ENCODE measurements at regions not wholly inside any gene's neighbourhood (a gene's known extent, or its start where the extent isn't known, plus 50 kb on each side); places are given as distances from the start of the nearest gene placed in this dataset.

DNA sequence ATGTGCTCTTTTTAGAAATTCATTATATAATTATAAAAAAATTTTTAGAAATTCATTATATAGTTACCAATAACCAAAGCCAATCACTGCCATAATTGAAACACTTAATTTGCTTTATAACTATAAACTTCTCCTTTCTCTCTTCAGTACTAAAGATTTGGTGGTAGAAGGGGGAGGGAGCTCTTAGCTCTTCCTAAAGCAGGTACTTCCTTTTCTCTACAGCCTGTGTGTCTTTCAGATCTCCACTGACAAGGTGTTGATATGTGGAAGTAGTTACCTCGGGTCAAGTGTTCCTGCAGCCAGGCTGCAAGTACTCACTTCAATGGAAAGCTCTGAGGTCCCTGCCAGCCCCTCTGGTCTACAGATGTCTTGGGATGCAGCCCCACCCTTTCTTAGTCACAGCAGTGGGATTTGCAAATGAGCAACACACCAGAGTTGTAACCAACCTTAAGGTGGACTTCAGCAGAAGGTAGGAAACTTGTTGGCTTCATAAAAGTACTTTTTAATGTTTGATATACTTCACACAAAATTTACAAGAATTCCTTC lies 690.0 kb downstream of the ARHGAP15 start:
- TF ChIP-seq ZNF610 (tag by site-specific recombination; IDR thresholded peaks at IDR 0.05; ENCODE audit: borderline replicate concordance) (no peak), ZBTB21 (tag by site-specific recombination; IDR thresholded peaks at IDR 0.05) (no peak), ZNF677 (tag by site-specific recombination; IDR thresholded peaks at IDR 0.05) (no peak), ZNF426 (tag by site-specific recombination; IDR thresholded peaks at IDR 0.05) (no peak), ZNF175 (tag by site-specific recombination; IDR thresholded peaks at IDR 0.05) (no peak), ZNF174 (tag by site-specific recombination; IDR thresholded peaks at IDR 0.05) (no peak), ZNF416 (tag by site-specific recombination; IDR thresholded peaks at IDR 0.05) (no peak), ZNF785 (tag by site-specific recombination; IDR thresholded peaks at IDR 0.05) (no peak)
- TF ChIP-seq, protein P1, sequence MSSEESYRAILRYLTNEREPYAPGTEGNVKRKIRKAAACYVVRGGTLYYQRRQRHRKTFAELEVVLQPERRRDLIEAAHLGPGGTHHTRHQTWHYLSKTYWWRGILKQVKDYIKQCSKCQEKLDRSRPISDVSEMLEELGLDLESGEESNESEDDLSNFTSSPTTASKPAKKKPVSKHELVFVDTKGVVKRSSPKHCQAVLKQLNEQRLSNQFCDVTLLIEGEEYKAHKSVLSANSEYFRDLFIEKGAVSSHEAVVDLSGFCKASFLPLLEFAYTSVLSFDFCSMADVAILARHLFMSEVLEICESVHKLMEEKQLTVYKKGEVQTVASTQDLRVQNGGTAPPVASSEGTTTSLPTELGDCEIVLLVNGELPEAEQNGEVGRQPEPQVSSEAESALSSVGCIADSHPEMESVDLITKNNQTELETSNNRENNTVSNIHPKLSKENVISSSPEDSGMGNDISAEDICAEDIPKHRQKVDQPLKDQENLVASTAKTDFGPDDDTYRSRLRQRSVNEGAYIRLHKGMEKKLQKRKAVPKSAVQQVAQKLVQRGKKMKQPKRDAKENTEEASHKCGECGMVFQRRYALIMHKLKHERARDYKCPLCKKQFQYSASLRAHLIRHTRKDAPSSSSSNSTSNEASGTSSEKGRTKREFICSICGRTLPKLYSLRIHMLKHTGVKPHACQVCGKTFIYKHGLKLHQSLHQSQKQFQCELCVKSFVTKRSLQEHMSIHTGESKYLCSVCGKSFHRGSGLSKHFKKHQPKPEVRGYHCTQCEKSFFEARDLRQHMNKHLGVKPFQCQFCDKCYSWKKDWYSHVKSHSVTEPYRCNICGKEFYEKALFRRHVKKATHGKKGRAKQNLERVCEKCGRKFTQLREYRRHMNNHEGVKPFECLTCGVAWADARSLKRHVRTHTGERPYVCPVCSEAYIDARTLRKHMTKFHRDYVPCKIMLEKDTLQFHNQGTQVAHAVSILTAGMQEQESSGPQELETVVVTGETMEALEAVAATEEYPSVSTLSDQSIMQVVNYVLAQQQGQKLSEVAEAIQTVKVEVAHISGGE (tag by site-specific recombination; conservative IDR thresholded peaks at IDR 0.05; ENCODE audit: low read depth), result no peak
- H3K4me3 ChIP-seq (ENCODE audit: low read depth, low read length), result no peak overlapping the region
- H3K4me1 ChIP-seq (ENCODE audit: control insufficient read depth, insufficient read depth, low read length), result no peaks in the 10 kb centered on the region
- ChIA-PET POLR2A (no interaction called here), CTCF (no interaction called here)
- no peaks in the 10 kb centered on the region for H3K9me3 ChIP-seq (ENCODE audit: control insufficient read depth, insufficient read depth, low read depth, low read length)
- no peaks in the 10 kb centered on the region for H3K36me3 ChIP-seq (ENCODE audit: control insufficient read depth in 2 of 2, insufficient read depth in 1 of 2, low read length in 2 of 2)
- no peak overlapping the region for H3K27ac ChIP-seq (ENCODE audit: extremely low read depth, low read depth, low read length)
